ENCODE measurements at regions not wholly inside any gene's neighbourhood (a gene's known extent, or its start where the extent isn't known, plus 50 kb on each side); places are given as distances from the start of the nearest gene placed in this dataset.

DNA sequence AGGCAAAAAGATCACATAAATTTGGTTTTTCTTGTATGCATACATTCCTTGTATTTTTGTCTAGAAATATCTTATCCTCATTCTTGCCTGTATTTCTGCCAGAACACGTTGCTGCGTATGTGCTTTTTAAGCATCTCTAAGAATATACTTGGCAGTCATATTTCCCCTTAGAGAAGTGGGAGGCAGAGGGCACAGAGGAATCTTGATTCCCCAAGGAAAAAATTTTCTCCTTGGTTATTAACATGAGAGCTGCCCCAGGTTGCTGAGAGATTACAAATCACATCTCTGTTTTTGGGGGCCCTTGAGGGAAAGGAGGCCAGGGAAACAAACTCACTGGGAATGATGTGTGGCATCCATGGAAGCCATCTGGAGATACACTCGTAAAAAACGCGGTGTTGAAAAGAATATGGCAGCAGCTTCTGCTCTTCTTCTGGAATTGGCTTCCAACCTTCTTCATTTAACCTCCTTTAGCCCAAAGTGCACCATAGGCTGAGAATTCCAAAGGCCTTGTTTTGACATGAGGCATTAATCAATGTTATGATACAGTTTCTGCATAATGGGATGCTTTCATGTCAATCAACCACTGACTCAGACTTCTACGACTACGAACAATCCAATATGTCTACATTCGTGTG is 684.3 kb upstream of the SORCS1 start:
- no peak for DNase-seq (ENCODE audit: low read depth in 2 of 2)

DNA sequence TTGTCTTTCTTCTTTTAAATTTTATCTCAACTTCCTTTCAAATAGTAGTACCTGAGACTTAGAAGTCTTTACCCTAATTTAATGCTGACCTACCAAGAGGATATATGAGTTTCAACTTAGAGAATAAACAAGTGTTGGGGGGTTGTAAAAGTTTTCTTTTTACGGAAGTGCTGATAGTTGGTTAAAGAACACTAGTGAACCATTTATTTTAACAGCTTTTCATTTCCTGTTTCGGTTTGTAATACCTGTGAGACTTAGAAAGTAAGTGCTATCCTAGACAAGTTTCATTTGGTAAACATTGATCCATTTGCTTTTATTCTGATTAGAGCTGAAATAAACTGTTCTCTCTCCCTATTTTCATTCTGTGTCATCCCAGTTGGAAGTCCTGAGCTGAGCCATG is 683.1 kb upstream of the SORCS1 start:
- DNase-seq (ENCODE audit: low read depth in 2 of 2), result no peak

DNA sequence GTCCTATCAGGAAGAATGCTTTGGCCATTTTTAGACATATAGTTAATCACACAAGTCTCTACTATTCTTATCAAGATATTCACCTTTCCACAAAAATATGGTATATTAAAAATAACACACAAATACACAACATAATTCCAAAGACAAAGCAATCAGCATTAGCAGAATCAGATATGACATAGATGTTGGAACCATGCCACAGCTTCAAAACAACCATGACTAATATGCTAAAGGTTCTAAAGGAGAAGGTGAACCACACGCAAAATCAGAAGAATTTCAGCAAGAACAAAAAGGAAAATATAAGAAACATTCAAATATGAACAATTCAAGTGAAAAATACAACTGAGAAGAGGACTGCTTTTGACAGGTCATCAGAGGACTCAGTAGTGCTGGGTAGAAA is 670.2 kb upstream of the SORCS1 start:
- no peak for DNase-seq (ENCODE audit: low read depth in 2 of 2)

DNA sequence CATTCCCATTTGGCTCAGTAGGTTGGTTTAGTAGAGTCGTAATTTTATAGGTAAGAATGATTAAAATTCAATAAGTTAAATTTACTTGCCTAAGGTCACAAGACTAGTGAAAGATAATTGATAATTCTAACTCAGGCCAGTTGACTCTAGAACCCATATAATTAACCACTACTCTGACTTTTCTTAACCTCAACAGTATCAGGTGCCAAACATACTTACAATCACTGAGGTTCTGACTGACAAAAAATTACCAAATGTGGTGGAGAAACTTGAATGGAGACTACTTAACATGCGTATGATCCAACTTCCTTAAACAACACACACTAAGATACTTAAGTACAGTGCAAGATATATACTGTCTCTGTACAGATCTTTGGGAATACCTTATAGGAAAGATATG is 667.3 kb upstream of the SORCS1 start:
- DNase-seq (ENCODE audit: low read depth in 2 of 2), result no peak

DNA sequence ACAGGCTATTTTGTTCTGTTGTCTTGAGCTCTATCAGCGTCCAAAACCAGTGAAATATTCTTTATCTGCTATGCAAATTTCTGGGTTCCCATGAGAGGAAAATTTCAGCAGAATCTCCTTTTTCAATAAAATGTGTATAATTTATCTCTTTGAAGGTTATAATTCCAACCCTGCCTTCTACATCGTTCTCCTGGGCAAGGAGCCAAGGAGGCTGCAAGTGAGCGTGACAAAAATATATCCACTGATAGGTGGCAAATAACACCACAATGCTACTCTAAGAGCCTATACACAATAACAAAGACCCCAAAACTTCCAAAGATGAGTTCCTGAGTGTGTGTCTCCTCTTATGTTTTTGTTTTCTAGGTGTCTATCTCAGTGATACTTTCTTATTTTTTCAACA is 664.7 kb upstream of the SORCS1 start:
- no peak for DNase-seq (ENCODE audit: low read depth in 2 of 2)

DNA sequence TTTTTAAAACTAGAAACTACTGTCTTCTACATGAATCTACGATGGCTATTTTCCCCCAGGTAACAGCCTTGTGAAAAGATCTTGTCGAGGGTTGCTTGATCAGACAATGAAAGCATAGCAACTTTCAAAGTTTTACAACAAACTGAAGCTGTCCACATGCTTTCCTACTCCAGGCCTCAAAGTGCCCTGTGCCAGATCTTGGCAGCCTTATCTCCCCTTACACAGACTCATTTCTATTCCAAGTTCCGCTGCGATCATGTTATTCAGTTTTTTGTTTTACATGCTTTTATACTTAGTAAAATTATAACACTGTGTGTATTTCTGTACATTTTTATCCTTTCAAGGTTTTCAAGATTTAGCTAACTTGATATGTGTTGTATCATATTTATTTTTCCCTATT is 661.7 kb upstream of the SORCS1 start:
- DNase-seq (ENCODE audit: low read depth in 2 of 2), result no peak

DNA sequence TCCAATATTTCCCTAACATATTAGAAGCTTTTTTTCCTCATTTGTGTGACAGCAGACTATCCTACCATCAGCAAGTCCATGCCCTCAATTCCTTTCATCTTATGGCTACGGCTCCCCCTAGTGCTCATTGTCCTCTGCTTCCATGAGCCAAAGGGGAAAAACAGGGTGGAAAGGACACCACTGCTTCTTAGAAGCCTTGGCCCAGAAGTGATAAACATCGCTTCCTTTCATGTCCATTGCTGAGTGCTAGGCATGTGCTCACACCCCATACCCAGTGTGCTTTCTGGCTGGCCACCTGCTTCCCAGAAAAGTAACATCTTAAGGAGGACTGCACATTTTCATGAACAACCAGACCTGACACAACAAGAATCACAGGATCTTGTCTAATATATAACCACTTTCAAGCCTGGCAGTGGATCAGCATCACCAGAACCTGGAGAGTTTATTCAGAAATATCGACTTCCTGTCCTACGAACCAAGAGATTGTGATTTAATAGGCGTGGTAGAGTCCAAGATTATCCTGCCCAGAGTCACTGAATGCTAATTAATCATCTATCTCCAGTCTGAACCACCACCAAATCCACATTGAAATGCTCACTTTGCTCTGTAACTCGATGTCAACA is 650.5 kb upstream of the SORCS1 start:
- no peak for DNase-seq (ENCODE audit: low read depth in 2 of 2)

DNA sequence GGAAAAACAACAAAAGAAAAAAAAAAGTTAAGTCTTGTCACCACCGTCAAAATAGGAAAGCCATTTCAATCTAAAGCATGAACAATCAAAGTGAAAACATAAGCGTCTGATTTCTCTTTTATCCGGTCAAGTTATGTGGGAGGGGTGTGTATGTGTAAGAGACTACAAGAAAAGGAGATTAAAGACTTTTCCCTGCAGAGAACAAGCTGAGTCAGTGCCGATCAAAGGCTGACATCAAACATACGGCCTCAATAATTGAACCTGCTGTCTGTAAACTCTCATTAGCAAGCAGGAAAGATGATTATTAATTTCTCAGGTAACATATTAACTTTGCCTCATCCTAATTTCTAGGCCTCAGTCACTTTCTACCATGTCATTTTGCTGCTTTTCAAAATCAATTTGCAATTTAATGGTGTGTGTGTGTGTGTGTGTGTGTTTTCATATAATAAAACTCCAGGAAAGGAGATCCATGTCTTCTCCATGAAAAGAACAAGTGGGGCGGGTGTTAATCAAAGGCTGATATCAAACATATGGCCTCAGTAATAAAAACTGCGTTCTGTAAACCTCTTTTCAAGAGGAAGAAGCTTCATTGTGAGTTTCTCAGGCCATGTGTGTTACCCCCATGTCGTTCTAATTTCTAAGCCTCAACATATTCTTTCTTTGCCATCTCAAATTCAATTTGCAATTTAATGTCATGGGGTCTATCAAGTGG is 649.1 kb upstream of the SORCS1 start:
- no peak for DNase-seq (ENCODE audit: low read depth in 2 of 2)

DNA sequence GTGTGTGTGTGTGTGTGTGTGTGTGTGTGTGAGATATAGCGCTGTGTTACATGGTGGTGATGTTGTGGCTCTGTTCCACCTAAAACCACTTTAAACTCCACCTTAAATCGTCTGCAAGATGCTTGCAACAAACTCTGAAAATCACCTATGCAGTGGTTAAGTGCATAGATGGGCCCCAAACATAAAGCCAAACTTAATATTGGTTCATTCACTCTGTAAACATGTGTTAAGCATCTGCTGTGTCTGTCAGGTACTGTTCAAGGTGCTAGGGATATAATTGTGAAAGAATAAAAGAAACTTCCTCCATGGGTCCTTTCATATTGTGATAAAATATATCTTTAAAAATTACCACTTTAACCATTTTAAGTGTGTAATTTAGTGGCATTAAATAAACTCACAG is 645.4 kb upstream of the SORCS1 start:
- no peak for DNase-seq (ENCODE audit: low read depth in 2 of 2)

DNA sequence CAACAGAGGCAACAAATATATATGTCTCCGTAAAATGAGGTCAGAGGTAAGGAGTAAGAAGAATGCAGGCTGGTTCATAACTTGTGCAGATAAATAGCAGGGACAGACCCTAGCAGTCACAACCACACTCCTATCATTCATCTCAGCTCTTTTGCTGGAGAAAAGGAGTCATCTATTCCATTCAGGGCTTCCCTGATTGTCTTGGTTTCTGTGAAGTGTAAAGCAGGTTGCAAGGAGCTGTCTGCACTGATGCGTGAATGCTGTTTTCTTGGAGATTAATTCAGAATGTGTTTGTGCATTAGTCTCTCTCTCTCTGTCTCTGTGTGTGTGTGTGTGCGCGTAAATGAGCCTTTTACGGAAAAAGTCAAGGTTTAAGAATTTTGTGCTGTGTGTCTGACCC is 643.3 kb upstream of the SORCS1 start:
- DNase-seq (ENCODE audit: low read depth in 2 of 2), result no peak

DNA sequence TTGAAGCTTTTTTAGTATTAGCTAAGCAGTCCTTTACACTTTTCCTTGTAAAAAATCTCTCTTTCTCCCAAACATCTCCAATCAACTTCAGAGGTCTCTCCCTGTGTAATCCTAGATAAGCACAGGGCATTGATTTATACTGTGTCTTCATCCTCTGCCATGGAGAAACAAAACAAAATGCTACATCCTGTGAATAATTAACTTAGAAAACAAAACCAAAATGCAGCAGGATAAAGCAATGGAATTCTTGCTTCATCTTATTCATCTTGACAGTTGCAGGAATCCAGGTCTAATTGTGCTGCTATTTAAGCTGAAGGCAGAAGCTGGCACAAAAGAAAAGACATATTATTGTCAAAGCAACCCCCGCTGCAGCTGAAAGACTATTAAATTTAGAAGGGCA is 641.5 kb upstream of the SORCS1 start:
- no peak for DNase-seq (ENCODE audit: low read depth in 2 of 2)

DNA sequence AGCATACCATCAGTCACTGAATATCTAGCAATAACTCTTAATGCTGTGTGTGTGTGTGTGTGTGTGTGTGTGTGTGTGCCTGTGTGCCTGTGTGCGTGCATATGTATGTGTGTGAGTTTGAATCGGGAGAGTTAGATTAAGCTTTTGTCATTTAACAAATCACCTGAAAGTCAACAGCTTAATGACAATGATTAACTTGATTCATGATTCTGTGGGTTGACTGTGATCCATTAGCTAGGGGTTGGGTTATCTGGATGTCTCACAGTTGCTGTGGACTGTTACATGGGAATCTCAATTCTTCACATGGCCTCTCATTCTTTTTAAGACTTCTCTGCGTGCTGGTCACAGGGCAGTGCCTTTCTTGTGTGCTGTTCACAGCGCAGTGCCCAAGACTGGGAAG is 639.0 kb upstream of the SORCS1 start:
- DNase-seq (ENCODE audit: low read depth in 2 of 2), result no peak

DNA sequence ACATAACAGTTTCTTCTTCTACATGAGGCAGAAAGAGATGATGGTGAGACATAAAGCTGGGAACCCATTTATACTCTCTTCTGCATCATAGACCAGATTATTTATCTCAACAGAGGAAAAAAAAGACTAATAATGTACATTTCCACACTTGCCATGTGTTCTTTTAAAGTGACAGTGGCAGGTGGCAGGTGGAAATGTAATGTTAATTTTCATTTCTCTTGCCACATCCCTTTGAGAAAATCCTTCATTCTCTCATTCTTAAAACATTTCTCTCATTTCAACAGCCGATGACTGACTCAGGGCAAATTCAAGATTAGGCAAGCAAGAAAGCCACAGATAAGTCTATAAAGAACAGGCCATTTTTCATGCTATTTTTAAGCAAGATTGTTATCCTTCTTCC is 635.6 kb upstream of the SORCS1 start:
- DNase-seq (ENCODE audit: low read depth in 2 of 2), result no peak

DNA sequence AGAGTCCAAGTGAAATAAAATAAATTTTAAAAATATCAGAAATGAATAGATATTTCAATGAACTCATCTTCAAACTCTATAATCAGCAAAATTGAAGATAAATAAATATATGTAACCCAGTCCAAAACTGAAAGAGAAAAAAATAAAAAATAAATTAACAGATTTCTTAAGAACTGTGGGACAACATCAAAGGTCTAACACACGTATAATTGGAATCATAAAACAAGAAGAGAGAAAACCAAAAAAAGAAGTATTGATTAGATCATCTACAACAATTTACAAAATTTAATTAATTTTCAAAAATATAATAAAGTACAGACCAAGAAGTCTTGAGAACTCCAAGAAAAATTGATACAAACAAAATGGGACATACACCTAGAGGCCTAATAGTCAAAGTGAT is 625.8 kb upstream of the SORCS1 start:
- no peak for DNase-seq (ENCODE audit: low read depth in 2 of 2)

DNA sequence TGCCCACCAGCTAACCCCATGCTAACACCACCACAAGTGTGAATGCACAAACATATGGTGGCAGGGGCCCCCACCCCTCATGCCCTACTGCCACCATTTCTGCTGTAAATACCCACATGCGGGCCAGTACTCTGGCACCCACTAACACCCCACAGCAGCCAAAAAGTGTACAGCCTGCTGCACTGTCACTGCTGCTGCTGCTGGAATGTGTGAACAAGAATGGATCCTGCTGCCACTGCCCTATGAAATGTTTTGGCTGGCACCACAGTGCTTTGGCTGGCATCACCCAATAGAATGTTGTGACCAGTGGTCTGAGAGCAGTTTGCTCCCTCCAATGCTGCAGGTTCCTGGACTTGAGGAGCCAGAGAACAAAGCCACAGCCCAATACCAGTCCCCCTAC is 606.6 kb upstream of the SORCS1 start:
- DNase-seq (ENCODE audit: low read depth in 2 of 2), result no peak

DNA sequence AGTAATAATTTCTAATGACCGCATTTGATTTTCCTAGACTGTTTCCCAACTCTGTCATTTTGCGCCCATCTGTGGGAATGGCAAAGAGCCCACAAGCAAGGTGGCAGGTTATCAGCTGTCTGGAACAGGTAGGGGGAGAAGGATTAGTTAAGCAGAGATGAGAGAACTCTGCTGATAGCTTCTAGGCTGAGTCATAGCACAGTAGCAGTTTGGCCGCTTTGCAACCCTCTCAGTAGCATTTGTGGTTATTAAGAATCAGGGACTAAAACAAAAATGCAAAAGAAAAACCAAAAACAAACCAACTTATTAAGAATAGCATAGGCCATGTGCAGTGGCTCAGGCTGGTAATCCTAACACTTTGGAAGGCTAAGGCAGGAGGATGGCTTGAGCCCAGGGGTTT is 602.7 kb upstream of the SORCS1 start:
- DNase-seq (ENCODE audit: low read depth in 2 of 2), result no peak

DNA sequence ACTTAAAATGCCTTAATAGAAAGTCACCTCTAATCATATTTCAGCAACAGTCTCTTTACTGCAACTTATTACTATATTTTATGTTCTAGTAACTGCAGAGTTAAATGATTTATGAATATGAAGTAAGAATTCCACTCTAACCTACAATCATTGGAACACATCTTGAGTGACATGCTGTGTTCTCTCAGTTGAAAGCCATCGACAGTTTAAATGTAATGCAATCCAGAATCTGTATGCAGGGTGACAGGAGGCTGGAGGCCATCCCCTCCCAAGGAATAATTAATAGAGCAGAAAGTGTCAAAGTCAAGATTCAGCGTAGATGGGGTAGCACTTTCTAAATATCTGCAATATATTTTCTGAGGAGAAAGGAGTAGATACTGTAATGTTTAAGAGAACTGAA is 590.3 kb upstream of the SORCS1 start:
- no peak for DNase-seq (ENCODE audit: low read depth in 2 of 2)

DNA sequence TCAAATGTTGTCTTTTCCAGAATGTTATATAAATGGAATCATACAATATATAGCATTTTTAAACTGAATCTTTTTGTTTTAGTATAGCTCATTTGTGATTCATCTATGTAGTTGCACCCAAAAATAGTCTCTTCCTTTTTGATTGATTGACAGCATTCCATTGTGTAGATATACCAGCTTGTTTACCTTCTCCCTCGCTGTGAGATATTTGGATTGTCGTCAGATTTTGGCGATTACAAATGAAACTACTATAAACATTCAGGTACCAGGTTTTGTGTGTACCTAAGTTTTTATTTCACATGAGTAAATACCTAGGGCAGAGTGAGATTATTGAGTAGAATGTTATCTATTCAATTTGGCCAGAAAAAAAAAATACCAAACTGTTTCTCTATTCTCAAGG is 584.7 kb upstream of the SORCS1 start:
- DNase-seq (ENCODE audit: low read depth in 2 of 2), result no peak

DNA sequence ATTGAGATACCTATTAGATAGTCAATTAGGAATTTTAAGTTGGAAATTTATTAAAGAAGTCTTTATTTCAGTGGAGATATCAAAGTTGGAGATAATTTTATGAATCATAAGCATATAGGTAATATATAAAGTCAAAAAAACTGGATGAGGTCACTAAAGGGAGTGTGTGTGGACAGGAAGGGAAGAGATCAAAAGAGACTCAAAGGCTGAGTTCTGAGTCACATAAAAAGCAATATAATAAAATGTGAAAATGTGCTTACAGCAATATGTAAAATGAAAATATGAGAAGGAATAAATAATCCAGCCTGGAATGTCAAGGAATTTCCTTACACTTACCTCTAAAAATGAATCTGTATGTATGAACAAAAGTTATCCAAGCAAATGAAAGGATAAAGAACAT is 583.3 kb upstream of the SORCS1 start:
- no peak for DNase-seq (ENCODE audit: low read depth in 2 of 2)

DNA sequence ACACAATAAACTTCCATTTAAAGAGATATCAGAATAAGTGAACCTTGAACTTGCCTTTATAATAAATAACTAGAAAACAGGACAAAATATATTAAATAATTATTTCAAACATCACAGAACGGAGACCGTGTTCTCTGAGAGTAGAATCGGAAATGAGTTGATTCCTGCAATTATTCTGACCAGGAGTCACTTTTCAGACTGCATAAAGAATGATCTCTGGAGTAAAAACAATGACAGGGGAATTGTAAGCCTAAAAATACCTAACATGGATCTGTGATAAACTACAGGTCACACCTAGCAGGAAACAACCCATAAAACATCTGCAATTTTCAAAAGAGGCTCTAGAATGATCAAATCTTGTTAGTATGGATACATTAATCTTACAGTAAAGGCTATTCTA is 577.5 kb upstream of the SORCS1 start:
- no peak for DNase-seq (ENCODE audit: low read depth in 2 of 2)

DNA sequence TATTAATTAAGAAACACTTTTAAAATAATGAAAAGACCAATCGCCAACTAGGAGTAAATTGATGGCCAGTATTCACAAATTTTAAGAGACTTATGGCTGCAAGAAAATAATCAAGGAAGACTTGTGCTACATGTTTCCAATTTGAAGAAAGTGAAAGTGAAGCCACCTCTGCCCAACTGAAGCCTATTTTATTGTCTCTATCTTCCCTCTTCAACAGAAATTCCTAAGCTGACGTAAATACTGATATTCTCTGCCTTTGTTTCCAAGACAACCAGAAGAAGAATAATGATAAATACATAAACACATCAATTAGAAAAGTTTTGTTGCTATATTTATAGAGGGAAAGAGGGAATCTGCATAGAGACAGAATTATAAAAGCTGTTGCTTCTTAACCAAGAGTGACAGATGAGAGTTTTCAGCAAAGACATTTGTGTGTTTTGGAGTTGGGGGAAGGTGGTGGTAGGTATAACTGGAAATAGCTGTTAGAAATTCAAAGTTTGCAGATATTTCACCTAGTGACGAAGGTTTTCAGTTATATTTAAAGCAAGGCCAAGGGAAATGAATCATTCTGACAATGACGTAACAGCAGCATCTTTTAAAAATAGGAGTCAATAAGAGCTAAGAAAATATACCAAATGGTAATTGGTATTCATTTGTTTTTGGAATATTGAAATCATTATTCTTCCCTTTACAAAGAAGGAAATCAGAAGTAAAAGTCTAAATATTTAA is 576.6 kb upstream of the SORCS1 start:
- DNase-seq (ENCODE audit: low read depth in 2 of 2), result no peak

DNA sequence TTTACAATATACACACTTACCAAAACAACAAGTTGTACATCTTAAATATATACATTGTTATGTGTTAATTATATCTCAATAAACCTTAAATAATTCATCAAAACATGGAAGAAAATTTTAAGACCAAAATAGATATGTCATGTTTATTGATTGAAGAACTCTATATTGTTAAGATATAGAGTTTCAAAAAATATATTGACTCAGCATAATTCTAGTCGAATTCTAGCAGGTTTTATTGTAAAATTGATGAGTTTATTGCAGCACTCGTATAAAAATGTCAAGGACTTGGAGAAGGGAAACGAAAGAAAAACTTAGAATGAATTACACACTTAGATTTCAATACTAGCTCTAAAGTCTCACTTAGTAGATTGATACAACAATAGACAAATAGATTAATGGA is 575.4 kb upstream of the SORCS1 start:
- DNase-seq (ENCODE audit: low read depth in 2 of 2), result no peak
